ENCODE measurements at regions not wholly inside any gene's neighbourhood (a gene's known extent, or its start where the extent isn't known, plus 50 kb on each side); places are given as distances from the start of the nearest gene placed in this dataset.
"Not testable (repeated sequence)": the region's sequence is repeated elsewhere in the genome, so short reads cannot be mapped to it uniquely, and the experiment has no call there.

DNA sequence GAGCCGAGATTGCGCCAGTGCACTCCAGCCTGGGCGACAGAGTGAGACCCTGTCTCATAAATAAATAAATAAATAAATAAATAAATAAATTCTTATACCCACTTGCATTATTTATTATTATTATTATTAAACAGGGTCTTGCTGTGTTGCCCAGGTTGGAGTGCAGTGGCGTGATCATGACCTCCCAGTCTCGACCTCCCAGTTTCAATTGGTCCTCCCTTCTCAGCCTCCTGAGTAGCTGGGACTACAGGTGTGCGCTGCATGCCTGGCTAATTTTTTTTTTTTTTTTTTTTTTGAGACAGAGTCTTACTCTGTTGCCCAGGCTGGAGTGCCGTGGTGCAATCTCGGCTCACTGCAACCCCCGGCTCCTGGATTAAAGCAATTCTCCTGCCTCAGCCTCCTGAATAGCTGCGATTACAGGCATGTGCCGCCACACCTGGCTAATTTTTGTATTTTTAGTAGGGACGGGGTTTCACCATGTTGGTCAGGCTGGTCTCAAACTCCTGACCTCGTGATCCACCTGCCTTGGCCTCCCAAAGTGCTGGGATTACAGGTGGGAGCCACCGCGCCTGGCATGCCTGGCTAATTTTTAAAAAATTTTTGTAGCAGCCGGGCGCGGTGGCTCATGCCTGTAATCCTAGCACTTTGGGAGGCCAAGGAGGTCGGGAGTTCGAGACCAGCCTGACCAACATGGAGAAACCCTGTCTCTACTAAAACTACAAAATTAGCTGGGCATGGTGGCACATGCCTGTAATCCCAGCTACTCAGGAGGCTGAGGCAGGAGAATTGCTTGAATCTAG lies 150.2 kb downstream of the SEC14L1 start:
- DNase-seq (ENCODE audit: low spot score), result not testable (repeated sequence)

DNA sequence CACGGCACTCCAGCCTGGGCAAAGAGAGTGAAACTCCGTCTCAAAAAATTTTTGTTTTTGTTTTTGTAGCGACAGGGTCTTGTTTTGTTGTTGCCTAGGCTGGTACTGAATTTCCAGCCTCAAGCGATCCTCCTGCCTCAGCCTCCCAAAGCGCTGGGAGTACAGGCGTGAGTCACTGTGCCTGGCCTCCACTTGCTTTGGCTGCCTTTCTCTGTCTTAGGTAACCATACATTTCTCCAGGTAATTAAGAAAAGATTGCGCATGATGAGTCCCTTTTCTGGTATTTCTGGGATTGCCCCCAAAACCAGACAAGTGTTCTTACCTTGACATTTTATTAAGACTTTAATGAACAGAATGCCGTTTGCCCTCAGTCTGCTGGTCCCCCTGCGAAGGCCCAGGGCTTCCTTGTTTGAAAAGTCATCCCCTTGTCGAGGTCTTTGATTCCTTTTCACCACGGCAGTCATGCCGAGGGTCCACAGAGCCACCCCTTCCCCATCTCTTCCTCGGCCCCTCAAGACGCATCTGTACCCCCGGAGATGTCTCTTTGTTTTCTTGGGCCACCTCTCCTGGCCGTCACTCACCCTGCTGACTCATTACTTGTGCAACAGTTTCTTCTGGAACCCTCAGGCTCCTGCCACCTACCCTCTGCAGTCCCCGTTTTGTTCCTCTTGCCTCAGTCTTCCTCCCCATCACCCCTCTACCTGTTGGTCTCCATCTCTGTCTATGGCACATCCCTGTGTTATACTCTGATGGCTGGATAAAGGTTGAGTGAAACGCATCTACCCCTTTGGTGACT lies 151.0 kb downstream of the SEC14L1 start:
- no peak for DNase-seq (ENCODE audit: low spot score)

DNA sequence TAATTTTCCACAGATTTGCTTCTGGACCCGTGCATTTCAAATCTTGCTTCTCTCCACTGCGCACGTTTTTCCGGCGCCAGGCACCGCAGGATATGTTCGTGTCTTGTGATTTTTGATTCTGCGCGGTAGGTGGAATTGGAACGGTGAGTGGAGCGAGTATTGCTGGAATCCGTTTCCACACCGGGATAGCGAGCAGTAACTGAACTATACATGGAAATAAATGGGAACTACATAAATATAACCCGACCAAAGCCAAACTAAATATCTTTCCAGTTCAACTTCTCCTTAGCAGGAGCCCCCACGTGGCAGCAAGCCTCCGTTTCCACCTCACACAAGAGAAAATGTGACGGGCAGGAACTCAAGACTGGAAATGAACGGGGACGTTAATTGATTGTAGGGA lies 154.0 kb downstream of the SEC14L1 start:
- no peak for DNase-seq (ENCODE audit: low spot score)

DNA sequence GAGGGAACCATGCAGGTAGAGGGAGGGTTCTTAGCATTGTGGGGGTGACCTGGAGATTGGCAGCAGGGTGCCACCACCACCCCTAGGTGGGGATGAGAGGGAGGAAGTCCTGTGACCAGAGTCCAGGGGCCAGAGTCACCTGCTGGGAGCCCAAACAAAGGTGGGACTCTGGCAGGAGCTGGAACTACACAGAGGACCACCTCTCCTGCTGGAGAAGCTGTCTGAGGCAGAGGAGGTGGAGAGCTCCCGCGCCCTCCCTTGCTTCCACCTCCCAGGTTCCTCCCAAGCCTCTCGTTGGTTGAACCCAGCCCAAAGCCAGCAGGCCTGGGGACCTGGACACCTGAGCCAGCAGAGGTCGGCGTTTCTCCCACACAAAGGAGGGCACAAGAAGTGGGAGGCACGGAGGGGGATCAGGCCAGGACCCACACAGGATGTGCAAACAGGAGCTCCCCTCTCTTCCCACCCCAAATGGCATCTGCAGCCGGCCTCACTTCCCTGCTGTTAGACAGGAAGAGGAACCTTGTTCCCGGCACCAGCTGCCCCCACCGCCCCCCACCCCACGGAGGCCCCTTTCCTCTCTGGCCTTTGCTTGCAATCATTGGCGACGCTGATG lies 154.6 kb downstream of the SEC14L1 start:
- no peak for DNase-seq (ENCODE audit: low spot score)

DNA sequence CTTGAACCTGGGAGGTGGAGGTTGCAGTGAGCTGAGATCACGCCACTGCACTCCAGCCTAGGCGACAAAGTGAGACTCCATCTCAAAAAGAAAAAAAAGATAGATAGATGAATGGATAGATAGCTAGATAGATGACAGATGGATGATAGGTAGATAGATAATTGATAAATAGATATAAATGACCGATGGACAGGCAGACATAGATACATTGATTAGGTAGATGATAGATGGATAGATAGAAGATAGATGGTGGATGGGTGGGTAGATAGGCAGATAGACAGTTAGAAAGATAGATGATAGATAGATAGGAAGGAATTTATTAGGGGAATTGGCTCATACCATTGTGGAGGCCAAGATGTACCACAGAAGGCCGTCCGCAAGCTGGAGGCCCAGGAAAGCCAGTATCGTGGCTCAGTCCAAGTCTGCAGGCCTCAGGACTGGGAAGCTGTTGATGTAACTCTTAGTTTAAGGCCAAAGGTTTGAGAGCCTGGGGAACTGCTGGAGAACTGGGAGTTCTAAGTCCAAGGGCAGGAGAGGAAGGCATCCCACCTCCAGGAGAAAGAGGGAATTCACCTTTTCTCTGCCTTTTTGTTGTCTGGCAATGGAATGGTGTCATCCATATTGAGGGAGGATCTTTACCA lies 156.1 kb downstream of the SEC14L1 start:
- no peak for DNase-seq (ENCODE audit: low spot score)

DNA sequence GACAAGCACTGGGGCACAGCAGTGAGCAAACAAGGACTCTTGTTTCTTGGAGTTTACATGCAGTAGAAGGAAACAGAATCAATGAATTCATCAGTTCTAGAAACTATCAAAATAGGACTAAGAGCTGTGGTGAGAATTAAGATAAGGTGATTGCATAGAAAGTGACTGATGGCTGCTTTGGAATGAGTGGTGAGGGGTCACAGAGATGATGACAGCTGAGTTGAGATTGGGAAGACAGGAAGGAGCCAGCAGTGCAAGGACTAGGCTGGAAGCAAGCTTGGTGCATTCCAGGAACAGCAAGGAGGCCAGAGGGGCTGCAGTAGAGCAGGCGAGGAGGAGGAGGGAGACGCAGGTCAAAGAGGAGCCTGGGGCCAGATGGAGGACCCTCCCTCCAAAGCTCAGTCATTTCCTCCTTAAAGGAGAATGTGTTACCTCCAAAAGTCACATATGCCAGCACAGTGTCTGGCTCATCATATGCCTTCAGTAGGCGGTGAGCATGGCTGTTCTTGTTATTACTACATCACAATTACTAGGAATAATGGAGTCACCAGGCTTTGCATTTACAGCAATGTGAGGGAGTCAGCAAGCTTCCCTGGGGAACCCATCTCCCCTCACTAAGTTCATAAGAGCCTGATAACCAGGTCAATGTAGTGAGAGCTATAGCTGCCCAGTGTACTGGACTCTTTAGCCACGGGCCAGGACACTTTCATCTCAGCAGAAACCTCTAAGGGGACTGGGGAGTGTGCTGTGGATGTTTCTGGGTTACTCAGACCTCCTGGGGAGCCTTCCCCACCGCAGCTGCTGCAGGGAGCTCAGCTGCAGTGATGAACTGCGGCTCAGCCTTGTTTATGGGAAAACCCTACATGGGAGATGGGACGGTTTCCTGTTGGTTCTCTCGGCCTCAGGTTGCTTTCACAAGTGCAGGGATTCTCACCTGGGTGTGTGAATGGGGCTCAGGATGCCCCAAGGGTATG lies 157.2 kb downstream of the SEC14L1 start:
- DNase-seq (ENCODE audit: low spot score), result no peak

DNA sequence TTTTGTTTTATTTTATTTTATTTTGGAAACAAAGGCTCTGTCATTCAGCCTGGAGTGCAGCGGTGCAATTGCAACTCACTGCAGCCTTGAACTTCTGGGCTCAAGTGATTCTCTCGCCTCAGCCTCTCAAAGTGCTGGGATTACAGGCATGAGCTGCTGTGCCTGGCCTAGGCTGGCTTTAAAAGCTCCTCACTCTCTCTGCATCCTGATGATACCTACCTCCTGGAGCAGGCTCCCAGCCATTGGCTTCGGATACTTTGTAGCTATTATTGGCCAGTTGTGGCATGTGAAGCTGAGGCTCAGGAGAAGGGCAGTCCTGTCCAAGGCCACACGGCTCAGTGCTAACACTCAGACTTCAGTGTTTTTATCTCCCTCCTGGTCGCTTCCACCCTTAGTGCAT lies 158.0 kb downstream of the SEC14L1 start:
- no peak for DNase-seq (ENCODE audit: low spot score)

DNA sequence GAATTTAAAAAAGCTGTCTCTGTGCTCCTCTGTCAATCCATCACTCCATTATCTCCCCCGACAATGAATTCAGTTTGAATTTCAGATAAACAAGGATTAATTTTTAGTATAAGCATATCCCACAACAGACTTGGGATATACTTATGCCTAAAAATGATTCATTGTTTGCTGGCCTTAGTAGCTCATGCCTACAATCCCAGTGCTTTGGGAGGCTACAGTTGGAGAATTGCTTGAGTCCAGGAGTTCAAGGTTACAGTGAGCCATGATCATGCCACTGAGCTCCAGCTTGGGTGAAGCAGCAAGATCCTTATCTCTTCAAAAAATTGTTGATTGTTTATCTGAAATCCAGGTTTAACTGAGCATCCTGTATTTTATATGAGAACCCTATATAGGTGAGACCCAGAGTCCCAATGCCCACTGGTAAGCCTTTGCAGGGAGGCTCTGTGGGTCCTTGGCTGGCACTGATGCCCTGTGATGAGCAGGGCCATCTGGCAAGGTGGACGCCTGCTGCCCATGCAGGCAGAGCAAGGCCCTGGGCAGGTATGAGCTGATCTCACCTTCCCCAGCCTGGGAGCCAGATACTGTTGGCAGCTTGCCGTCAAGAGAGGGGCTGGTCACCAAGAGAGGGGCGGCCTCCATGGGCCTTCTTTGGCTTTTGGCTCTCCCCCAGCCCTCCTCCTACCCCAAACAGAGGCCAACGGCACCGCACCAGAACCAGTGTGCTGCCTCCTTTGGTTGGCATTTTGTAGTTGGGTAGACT lies 158.7 kb downstream of the SEC14L1 start:
- no peak for DNase-seq (ENCODE audit: low spot score)

DNA sequence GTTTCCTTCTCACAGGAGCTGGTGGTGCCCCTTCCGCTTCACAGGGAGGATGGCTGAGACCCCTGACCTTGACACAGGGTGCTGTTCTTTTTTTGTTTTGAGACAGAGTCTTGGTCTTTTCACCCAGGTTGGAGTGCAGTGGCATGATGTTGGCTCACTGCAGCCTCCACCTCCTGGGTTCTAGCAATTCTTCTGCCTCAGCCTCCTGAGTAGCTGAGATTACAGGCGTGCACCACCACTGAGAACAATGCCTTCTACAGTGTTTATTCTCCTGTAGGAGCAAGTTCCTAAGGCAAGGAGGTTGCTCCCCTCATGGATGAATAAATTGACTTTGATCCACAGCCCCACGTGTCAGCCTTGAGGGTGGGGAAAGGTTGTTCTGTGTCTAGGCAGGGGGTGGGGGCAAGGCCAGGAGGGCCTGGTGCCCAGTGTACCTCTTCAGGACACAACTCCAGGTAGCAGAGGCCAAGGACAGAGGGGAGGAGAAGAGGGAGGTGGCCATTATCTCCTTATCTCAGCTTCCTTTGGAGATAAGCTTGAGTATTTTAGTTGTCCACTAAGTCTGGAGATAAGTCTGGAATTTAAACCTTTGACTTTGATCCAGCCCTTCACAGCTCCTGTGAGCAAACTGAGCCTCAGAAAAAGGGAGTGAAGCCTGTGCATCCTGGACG lies 159.4 kb downstream of the SEC14L1 start:
- DNase-seq (ENCODE audit: low spot score), result no peak

DNA sequence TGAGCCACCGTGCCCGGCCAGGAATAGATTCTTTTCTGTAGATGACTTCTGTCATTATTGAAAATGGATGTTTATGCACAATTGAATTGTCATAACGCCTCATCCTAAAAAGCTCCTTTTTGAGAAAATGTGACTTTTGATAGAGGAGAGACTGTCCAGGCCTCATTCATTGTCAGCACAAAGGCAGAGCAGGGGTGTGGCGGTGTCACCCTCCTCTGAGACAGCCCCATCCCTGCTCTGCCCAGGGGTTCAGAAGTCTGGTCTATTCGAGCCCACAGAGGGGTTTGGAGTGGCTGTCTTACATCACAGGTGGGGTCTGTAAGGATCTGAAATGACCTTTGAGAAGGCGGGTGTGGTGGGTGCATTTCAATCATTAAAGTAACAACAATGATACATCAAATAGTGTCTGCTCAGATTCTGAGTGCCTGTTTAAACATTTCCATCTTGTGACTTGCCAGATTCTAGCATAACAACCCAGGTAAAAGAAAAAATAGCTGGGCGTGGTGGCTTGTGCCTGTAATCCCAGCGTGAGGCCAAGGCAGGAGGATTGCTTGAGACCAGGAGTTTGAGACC lies 161.0 kb downstream of the SEC14L1 start:
- no peak for DNase-seq (ENCODE audit: low spot score)

DNA sequence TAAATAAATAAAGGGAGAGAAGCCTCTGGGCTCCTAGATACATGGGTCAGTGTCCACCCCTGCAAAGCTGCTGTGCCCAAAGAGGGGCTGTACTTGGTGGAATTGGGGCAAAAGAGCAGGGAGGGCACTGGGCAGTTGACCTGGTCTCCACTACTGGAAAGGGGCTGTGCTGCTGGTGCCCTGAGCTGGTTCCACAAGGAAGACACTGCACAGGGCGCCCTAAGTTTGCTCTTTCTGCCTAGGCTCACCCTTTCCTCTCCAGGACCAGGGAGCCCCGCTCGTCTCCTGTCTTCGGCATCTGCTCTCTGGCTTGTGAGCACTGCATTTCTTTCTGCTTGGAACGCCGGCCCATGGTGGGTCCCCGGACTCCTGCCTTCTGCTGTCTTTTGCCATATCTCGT lies 161.9 kb downstream of the SEC14L1 start:
- DNase-seq (ENCODE audit: low spot score), result no peak

DNA sequence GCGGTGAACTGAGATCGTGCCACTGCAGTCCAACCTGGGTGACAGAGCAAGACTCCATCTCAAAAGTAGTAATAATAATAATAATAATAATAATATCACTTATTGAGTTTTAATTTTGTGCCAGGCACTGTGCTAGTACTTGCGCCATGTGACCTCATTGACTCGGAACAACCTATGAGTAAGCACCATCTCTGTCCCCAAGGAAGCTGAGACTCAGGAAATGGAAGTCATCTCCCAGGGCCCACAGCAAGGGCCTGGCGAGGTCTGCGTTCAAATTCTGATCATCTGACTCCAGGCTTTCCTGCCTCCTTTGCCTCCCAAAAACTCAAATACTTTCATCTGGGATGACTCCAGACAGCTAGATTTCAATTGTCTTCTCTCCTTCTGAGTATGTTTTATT lies 162.9 kb downstream of the SEC14L1 start:
- DNase-seq (ENCODE audit: low spot score), result no peak

DNA sequence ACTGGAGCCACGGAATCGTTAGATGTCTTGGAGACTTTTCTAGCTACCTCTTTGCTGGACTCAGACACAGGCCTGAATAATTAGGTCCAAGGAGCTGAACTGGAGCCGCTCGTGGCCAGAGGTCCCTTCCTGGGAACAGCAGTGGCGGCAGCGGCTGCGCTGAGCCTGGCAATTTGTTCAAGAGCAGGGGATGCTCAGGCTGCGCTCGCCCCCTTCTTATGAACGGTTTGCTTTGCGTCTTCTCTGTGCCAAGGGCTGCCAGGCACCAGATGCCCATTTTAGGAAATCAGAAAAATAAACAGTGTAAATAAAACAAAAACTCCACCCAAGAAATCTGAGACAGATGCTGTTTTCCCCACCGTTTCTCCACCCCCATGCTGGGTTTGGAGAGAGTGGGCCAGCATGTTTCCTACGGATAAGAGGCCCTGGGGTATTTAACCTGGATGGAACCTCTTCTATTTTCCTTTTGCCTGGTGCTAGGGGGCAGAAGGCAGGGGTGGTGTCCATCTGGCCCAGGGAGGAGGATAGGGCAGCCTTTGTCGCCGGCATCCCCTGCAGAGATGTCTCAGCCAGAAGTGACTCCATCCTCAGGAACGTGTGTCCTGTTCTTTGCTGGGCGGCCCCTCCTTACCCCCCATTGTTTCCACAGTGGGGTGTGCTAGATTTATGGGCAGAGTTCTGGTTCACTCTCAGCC lies 163.4 kb downstream of the SEC14L1 start:
- DNase-seq (ENCODE audit: low spot score), result no peak

DNA sequence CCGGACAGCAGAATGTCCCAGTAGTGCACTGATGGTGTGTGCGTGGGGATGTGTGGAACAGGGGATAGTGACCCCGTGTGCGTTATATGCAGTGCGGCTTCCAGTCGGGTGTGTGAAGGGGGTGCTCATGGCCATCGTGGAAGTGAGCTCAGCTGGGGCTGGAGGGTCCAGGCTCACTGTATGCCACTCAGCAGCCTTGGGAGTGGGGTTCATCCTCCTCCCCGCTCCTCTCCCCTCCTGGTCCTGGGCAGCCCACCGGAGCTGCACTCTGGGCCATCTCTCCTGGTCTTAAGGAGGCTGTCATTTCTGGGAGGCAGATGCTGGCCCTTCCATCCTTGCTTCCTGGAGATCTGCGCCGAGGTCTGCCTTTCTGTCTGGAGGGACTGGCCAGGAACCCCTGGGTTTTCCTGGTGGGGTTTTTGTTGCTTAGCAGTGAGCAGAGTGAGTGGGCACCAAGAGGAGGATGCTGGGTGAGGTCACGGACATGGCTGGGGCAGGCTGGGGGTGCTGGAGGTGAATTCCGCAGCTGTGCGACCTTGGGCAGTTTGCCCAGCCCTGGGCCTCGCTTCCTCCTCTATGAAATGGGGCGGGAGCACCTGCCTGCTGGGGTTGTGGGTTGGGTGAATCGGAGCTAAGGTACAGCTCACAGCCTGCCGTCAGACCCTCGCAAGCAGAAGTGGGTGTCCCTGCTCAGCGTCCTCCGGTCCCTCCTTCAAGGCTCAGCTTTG lies 164.1 kb downstream of the SEC14L1 start:
- no peak for DNase-seq (ENCODE audit: low spot score)

DNA sequence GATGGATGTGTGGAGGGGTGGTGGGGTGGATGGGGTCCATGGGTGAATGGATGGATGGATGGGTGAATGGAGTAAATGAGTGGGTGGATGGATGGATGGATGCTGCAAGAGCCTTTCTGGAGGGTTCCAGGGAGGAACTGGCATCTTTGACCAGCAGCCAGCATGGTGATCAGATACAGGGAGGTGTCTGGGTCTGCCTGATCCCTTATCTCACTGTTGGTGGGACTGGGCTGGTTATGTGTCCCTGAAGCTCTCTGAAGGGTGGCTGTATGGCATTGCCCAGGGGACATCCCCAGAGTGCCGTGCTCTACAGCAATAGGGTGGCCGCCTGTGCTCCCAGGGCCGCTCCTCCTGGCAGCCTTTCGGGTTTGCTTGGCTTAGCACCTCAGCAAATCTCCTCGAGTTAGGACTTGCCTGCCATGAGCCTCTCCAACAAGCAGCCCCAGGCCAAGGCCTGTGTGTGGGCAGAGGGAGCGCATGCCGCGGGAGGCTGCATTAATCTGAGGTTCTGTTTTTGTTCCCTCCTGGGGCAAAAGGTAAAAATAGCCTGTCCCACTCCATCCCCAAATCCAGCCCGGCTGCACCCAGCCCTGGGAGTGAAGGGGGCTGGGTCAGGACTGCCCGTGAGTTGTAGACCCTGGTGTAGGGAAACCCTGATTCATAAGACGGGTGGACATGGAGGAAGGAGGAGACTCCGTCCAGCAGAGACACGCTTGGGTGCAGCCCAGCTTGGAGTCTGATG lies 165.4 kb downstream of the SEC14L1 start:
- no peak for DNase-seq (ENCODE audit: low spot score)

DNA sequence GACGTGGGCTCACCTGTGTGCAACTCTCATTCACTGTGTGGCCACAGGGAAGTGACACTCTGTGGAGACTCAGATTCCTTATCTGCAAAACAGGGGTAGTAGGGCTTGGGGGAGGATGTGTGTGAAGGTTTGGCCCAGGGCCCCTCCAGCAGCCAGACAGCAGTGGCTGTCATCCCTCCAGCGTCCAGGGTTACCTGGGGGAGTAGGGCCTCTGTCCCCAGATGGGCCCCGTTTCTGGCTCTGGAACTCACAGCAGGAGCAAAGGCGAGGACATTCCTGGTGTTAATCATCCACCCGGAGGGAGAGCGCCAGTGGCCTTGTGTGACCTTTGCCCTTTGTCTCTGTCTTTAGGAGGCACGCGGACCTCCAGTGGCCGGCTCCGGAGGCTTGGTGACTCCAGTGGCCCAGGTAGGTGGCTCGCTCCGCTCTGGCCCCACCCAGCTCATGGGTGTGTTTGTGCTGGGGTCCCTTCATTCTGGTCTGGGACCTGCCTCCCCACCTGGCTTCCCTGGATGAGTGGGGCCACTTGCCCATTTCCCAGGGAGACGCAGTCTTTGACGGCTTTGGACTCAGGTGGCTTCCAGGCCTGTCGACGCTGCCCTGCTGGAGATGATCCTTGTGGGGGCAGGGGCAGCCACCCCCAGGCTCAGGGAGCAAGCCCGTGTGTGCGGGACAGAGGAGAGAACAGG lies 166.2 kb downstream of the SEC14L1 start:
- peak; percentile 85 for DNase-seq (ENCODE audit: low spot score)

Data from HuH-7.5 (cell line).